Heart left ventricle (tissue), 13 donors: ENCODE measurements at regions not wholly inside any gene's neighbourhood (a gene's known extent, or its start where the extent isn't known, plus 50 kb on each side); places are given as distances from the start of the nearest gene placed in this dataset.

Experiments used
- CTCF ChIP-seq, 12 donors: fragments of 200-600 bp; sonication (generic) in 4 of 12; IDR thresholded peaks; one replicate each; pipeline versions ENCODE4 v1.5.0 to v1.8.0; 2018 to 2022; ENCODE audit warnings: antibody characterized with exemption in 12 of 12, mild to moderate bottlenecking in 5 of 12
- POLR2A ChIP-seq, 2 donors: fragments of 450-650 bp; IDR thresholded peaks; one replicate each; pipeline ENCODE4 v1.6.1; 2017; ENCODE audit warnings: antibody characterized with exemption in 2 of 2, mild to moderate bottlenecking in 2 of 2, moderate library complexity in 2 of 2
- donor health status: ischemic (EF 13 %, LVEDD 7.1; RV severe dilation, severe dysfunction).
- donor health status: DM: no; HTN: yes; CAD: no.
- donor health status: DM: no; HTN: no; CAD: no.
- donor health status: ischemic (EF 25% LVEDD 6.9; RV normal size, moderate dysfunction).
- donor health status: ischemic (EF 25% LVEDD 5.7; RV mildly dilated, moderate dysfunction).
- donor health status: ischemic (EF 35%, LVEDD 5.7; RV mildly dilated, moderate dysfunction).
- donor health status: nonischemic (EF 11% LVEDD 7.7; RV severe dilation, severe dysfunction).
- donor health status: DM: yes; HTN: yes; CAD: no.
- donor health status: PGD.
- donor health status: ischemic (EF 29% LVEDD 5.4; RV normal size, mild dysfunction).
- donor health status: nonischemic (EF 23%, LVEDD 6.1; RV moderate dilation, normal function).

GRCh38 chr14:97013878-97014277 lies 216.7 kb downstream of the VRK1 start:
- TF ChIP-seq CTCF (IDR thresholded peaks at IDR 0.05) = no peak
- TF ChIP-seq POLR2A (IDR thresholded peaks at IDR 0.05) = no peak
